ENCODE measurements at regions not wholly inside any gene's neighbourhood (a gene's known extent, or its start where the extent isn't known, plus 50 kb on each side); places are given as distances from the start of the nearest gene placed in this dataset.

DNA sequence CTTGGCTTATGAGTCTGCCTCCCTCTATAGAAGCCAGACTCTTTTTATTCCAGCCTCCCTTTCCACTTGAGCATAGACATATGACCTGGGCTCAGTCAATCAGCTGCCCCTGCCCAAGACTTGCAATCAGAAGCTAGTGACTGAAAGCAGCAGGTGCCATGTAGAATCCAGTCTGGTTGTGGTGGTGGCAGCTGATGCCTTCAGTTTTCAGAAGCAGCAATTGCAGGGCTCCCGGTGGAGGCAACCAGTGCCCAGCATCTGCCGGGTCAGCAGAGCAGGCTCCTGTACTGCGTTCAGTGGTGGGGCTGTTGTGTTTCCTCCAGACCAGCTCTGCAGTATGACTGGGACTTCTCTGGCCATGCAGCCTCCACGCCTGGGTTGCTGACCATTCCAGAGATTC lies 53.9 kb upstream of the PALM2AKAP2 start:
- no peak overlapping the region for H3K4me3 ChIP-seq (IDR thresholded peaks at IDR 0.05; ENCODE audit: insufficient read depth, low read depth, low read length)
- H2AFZ ChIP-seq (ENCODE audit: low read depth) = no peak overlapping the region
- no peaks in the 10 kb centered on the region for H3K79me2 ChIP-seq (ENCODE audit: insufficient read depth, low read depth)
- H3K27ac ChIP-seq = no peak overlapping the region
- no peaks in the 10 kb centered on the region for H3K4me1 ChIP-seq (ENCODE audit: low read depth, poor library complexity, severe bottlenecking)
- H4K20me1 ChIP-seq (ENCODE audit: insufficient read depth) = no peaks in the 10 kb centered on the region
- no peak overlapping the region for H3K9ac ChIP-seq
- H3K4me2 ChIP-seq = no peak overlapping the region
- TF ChIP-seq, protein P1, sequence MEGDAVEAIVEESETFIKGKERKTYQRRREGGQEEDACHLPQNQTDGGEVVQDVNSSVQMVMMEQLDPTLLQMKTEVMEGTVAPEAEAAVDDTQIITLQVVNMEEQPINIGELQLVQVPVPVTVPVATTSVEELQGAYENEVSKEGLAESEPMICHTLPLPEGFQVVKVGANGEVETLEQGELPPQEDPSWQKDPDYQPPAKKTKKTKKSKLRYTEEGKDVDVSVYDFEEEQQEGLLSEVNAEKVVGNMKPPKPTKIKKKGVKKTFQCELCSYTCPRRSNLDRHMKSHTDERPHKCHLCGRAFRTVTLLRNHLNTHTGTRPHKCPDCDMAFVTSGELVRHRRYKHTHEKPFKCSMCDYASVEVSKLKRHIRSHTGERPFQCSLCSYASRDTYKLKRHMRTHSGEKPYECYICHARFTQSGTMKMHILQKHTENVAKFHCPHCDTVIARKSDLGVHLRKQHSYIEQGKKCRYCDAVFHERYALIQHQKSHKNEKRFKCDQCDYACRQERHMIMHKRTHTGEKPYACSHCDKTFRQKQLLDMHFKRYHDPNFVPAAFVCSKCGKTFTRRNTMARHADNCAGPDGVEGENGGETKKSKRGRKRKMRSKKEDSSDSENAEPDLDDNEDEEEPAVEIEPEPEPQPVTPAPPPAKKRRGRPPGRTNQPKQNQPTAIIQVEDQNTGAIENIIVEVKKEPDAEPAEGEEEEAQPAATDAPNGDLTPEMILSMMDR (conservative IDR thresholded peaks at IDR 0.05; ENCODE audit: low read depth, low read length) = no peak
- no peaks in the 10 kb centered on the region for H3K27me3 ChIP-seq (ENCODE audit: insufficient read depth, low read depth)
- H3K36me3 ChIP-seq (ENCODE audit: insufficient read depth) = no peaks in the 10 kb centered on the region

- Histone ChIP-seq H3K27ac (no peak overlapping the region), H3K9ac (no peak overlapping the region), H3K27me3 (ENCODE audit: insufficient read depth, low read depth) (no peaks in the 10 kb centered on the region), H3K79me2 (ENCODE audit: insufficient read depth, low read depth) (no peaks in the 10 kb centered on the region), H3K36me3 (ENCODE audit: insufficient read depth) (no peaks in the 10 kb centered on the region), H2AFZ (ENCODE audit: low read depth) (no peak overlapping the region), H3K4me2 (no peak overlapping the region), H3K4me3 (IDR thresholded peaks at IDR 0.05; ENCODE audit: insufficient read depth, low read depth, low read length) (no peak overlapping the region), H3K4me1 (ENCODE audit: low read depth, poor library complexity, severe bottlenecking) (peaks cover 8% of the 10 kb centered on the region), H4K20me1 (ENCODE audit: insufficient read depth) (no peaks in the 10 kb centered on the region)
- TF ChIP-seq, protein P1 (conservative IDR thresholded peaks at IDR 0.05; ENCODE audit: low read depth, low read length) = no peak
Measured at GRCh38 chr9:109728686-109729300, 51.2 kb upstream of the PALM2AKAP2 start.

DNA sequence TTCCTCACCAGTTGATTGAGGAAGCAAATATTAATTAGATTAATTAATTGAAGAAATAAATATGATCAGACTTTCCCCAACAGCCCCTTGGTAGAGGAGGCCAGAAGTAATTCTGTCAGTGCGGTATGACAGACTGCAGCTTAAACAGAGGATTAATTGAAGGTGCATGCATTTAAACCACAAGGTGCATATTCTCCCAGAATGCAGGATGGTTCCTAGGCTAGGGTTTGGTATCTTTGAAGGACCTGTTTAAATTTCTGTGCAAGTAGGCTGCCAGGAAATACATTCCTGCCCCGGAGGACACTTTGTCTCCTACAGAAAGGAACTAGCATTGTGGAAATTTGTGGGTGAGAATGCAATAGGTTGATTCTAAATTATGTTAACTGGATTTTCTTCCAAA lies 50.5 kb upstream of the PALM2AKAP2 start:
- Histone ChIP-seq H2AFZ (ENCODE audit: low read depth) (no peak overlapping the region), H3K27me3 (ENCODE audit: insufficient read depth, low read depth) (no peaks in the 10 kb centered on the region), H4K20me1 (ENCODE audit: insufficient read depth) (no peaks in the 10 kb centered on the region), H3K4me3 (IDR thresholded peaks at IDR 0.05; ENCODE audit: insufficient read depth, low read depth, low read length) (no peak overlapping the region), H3K27ac (no peak overlapping the region), H3K79me2 (ENCODE audit: insufficient read depth, low read depth) (no peaks in the 10 kb centered on the region), H3K4me2 (no peak overlapping the region), H3K9ac (no peak overlapping the region), H3K4me1 (ENCODE audit: low read depth, poor library complexity, severe bottlenecking) (peaks cover 12% of the 10 kb centered on the region), H3K36me3 (ENCODE audit: insufficient read depth) (no peaks in the 10 kb centered on the region)
- TF ChIP-seq, protein P1 (conservative IDR thresholded peaks at IDR 0.05; ENCODE audit: low read depth, low read length) = no peak
